Endometrium (tissue), 2 donors: ENCODE measurements at regions not wholly inside any gene's neighbourhood (a gene's known extent, or its start where the extent isn't known, plus 50 kb on each side); places are given as distances from the start of the nearest gene placed in this dataset.

Source experiments
- FAIRE-seq: peaks from 2 replicates; lab custom pipeline; 2012; peaks lifted over from hg19 to GRCh38; lab: Jason Lieb, UNC
- donor health status: control.
- donor health status: control.

DNA sequence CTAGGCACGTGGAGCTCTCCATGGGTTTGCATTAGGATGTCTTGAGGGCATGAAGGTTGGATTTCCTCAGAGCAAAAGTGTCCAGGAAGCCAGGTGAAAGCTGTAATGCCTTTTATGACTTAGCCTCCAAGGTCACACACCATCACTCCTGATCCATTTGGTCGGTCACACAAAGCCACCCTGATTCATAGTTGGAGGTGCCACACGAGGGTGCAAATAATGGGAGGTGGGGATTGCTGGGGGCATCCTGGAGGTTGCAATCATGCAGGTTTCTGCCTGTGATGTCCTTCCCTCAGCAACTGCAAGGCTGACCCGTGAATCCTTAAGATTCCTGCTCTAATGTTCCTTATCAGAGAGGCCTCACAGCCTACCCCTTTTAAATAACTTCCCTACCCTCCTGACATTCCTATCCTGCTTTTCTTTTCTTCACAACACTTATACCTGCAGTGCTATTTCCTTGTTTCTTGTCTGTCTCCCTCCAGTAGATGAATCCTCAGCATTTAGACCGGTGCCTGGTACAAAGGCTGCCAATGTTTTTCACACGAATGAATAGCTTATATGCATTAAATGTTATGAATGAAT, 97.1 kb downstream of the LIPG start:
- no peak for FAIRE-seq

- FAIRE-seq, result no peak
These were observed 94.3 kb downstream of the LIPG start for GRCh38 chr18:49656073-49656692.

- no peak for FAIRE-seq
These were observed 93.6 kb downstream of the LIPG start for GRCh38 chr18:49655266-49656072.

GRCh38 chr18:49654347-49654746, 92.5 kb downstream of the LIPG start:
- no peak for FAIRE-seq

DNA sequence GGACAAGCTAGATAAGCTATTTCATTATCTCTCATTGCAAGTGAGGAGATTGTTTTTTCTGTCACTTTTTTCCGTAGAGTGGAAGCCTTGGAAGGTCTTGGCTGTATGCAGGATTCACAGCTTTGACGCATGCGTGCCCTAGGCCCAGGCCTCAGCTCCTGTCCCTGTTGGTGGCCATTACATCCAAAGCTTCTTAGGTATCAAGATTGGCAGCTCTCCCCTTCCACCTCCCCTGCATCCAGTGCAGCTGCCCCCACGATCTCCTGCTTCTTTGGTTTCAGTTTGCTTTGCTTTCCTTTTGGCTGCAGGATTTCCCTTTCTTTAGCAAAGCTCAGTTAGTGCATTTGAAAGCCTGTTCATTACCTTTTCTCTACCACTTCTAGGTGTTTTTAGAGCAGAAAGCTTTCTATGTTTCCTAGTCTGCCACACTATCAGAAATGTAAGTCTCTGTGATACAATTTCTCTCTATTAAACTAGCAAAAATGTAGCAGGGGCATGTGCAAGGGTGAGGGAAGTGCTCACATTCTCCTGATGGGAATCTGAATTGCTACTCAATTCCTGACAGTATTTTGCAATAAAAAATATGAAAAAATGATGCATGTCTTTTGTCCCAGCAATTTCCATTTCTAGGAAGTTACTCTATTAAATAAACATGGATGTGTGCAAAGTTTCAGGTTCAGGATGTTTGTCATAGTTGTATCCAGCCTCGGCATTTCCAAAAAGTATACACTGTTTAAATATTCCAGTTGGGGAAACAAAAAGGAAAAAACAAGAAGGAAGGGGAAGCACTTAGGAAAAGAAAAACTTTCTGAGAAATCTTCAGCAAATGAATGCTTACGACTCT, 91.2 kb downstream of the LIPG start:
- FAIRE-seq, result no peak

DNA sequence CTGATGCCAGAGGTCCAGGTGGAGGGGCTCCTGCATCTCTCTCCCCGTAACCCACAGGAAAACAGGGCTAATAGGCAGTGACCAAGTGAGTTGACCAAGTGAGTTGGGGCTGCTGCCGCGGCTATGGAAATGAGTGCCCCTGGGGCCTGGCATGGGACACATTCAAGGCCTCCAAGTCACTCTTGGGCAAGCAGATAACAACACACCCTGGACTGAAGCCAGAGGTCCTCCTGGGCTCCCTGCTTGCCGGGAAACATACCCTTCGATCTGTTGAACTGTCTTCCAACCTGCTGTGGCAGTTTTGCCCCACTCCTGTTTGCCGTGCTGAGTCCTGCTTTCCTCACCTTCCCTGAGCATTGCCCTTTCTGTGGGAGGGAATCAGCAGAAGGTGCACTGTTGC, 89.2 kb downstream of the LIPG start:
- FAIRE-seq, result no peak

DNA sequence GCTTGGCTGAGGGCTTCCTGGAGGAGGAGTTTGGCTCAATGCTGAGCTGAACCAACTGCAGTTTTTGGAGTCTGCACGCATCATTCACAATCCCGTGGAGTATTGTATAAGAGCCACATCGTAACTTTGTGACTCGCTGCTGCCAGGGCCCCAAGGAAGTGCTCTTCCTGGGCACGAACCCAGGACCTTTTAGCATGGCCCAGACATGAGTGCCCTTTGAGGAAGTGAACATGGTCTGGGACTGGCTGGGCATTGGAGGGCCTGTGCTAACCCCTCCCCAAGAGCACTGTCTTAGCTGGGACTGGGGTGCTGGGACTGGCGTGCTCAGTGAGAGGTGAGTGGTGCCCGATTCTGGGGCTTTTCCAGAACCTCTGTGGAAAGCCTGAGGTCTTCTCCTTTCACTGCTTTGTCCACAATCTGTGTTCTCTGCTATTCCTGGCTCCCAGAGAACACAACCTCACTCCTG, 88.6 kb downstream of the LIPG start:
- FAIRE-seq, result no peak

DNA sequence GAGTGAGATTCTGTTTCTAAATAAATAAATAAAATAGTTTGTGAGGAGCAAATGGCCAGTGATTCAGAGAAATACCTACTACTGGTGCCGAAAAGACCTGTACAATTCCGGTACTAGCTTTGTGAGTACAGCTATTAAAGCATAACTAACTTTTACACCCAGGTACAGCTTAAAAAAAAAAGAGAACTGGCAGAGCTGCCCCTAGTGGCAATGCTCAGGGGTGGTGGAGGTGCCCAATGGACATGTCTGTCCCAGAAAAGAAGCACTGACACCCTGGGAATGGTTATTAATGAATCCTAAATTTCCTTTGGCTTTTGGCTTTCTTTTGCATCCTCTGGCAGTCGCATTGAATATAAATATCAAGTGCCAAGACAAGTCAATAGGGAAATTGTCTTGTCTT, 87.0 kb downstream of the LIPG start:
- no peak for FAIRE-seq
